H9 (cell line): ENCODE measurements at regions not wholly inside any gene's neighbourhood (a gene's known extent, or its start where the extent isn't known, plus 50 kb on each side); places are given as distances from the start of the nearest gene placed in this dataset.

Source experiments
- DNase-seq: peaks from one replicate; pipeline ENCODE4 v3.0.0-alpha.2; 2017
- H2AFZ ChIP-seq: one replicate; pipeline ENCODE4 v1.6.1; 2013; ENCODE audit warnings: mild to moderate bottlenecking, low read length, control low read depth, moderate library complexity
- H2AK5ac ChIP-seq: 2 replicates; pipeline ENCODE4 v1.6.1; 2013; ENCODE audit warnings: low read length, control low read depth, mixed read lengths; ENCODE audit not compliant: insufficient read length
- H2BK120ac ChIP-seq: one replicate; pipeline ENCODE4 v1.6.1; 2013; ENCODE audit warnings: low read depth, mild to moderate bottlenecking, low read length, control low read depth, inconsistent platforms; ENCODE audit not compliant: poor library complexity, severe bottlenecking
- H2BK12ac ChIP-seq: 2 replicates; pipeline ENCODE4 v1.6.1; 2013; ENCODE audit warnings: low read length, control low read depth, mixed read lengths, low read depth; ENCODE audit not compliant: insufficient read length
- H2BK15ac ChIP-seq: 2 replicates; pipeline ENCODE4 v1.6.1; 2013; ENCODE audit warnings: low read depth, low read length, control low read depth
- H2BK20ac ChIP-seq: one replicate; pipeline ENCODE4 v1.6.1; 2013; ENCODE audit warnings: low read depth, mild to moderate bottlenecking, low read length, control low read depth, inconsistent platforms; ENCODE audit not compliant: poor library complexity, severe bottlenecking
- H2BK5ac ChIP-seq: 2 replicates; pipeline ENCODE4 v1.6.1; 2013; ENCODE audit warnings: low read length, control low read depth, mixed read lengths; ENCODE audit not compliant: insufficient read length
- H3K14ac ChIP-seq: 2 replicates; pipeline ENCODE4 v1.6.1; 2013; ENCODE audit warnings: low read length, control low read depth; ENCODE audit not compliant: insufficient read depth
- H3K18ac ChIP-seq: 2 replicates; pipeline ENCODE4 v1.6.1; 2013; ENCODE audit warnings: low read depth, mild to moderate bottlenecking, mixed read lengths, low read length, control low read depth; ENCODE audit not compliant: insufficient read length
- H3K23ac ChIP-seq: 2 replicates; pipeline ENCODE4 v1.6.1; 2013; ENCODE audit warnings: low read length, control low read depth, mixed read lengths, low read depth; ENCODE audit not compliant: insufficient read length
- H3K23me2 ChIP-seq: 2 replicates; pipeline ENCODE4 v1.6.1; 2013; ENCODE audit warnings: low read depth, mild to moderate bottlenecking, mixed read lengths, low read length, control low read depth; ENCODE audit not compliant: insufficient read length, poor library complexity, severe bottlenecking
- H3K27ac ChIP-seq: 2 replicates; pipeline ENCODE4 v1.5.1; 2013; ENCODE audit warnings: low read length, control low read depth, mixed read lengths, low read depth; ENCODE audit not compliant: insufficient read length
- H3K27me3 ChIP-seq: 2 replicates; pipeline ENCODE4 v1.6.1; 2013; ENCODE audit warnings: low read length, control low read depth, inconsistent platforms; ENCODE audit not compliant: insufficient read depth
- H3K4ac ChIP-seq: 2 replicates; pipeline ENCODE4 v1.6.1; 2013; ENCODE audit warnings: low read depth, mild to moderate bottlenecking, control low read depth, inconsistent platforms, low read length, moderate library complexity
- H3K4me1 ChIP-seq: 2 replicates; pipeline ENCODE4 v1.6.1; 2013; ENCODE audit warnings: low read length, control low read depth, inconsistent platforms; ENCODE audit not compliant: insufficient read depth
- H3K4me2 ChIP-seq: 2 replicates; pipeline ENCODE4 v1.6.1; 2013; ENCODE audit warnings: low read length, control low read depth, mixed read lengths; ENCODE audit not compliant: insufficient read length, insufficient read depth
- H3K56ac ChIP-seq: 2 replicates; pipeline ENCODE4 v1.6.1; 2013; ENCODE audit warnings: low read depth, mild to moderate bottlenecking, mixed read lengths, low read length, control low read depth; ENCODE audit not compliant: insufficient read length
- H3K79me1 ChIP-seq: 2 replicates; pipeline ENCODE4 v1.6.1; 2013; ENCODE audit warnings: low read depth, mild to moderate bottlenecking, moderate library complexity, low read length, control low read depth, inconsistent platforms; ENCODE audit not compliant: insufficient read depth, poor library complexity, severe bottlenecking
- H3K79me2 ChIP-seq: 2 replicates; pipeline ENCODE4 v1.6.1; 2013; ENCODE audit warnings: low read length, control low read depth, inconsistent platforms; ENCODE audit not compliant: insufficient read depth
- H3K9ac ChIP-seq: 2 replicates; pipeline ENCODE4 v1.6.1; 2013; ENCODE audit warnings: low read length, control low read depth, mixed read lengths; ENCODE audit not compliant: insufficient read length; ENCODE audit errors: extremely low read depth
- H3K9me3 ChIP-seq: one replicate; pipeline ENCODE4 v1.6.1; 2013; ENCODE audit warnings: low read depth, low read length, inconsistent platforms; ENCODE audit not compliant: control insufficient read depth
- H3T11ph ChIP-seq: one replicate; pipeline ENCODE4 v1.6.1; 2013; ENCODE audit warnings: mild to moderate bottlenecking, low read length, control low read depth, inconsistent platforms
- H4K20me1 ChIP-seq: one replicate; pipeline ENCODE4 v1.6.1; 2013; ENCODE audit not compliant: control insufficient read depth, insufficient read length, insufficient read depth
- H4K5ac ChIP-seq: 2 replicates; pipeline ENCODE4 v1.6.1; 2013; ENCODE audit warnings: low read depth, mild to moderate bottlenecking, mixed read lengths, low read length, control low read depth; ENCODE audit not compliant: insufficient read length
- H4K8ac ChIP-seq: replicated peaks from 2 replicates; pipeline ENCODE4 v1.6.1; 2013; ENCODE audit warnings: low read length, control low read depth, mixed read lengths, low read depth; ENCODE audit not compliant: insufficient read length
- H4K91ac ChIP-seq: 2 replicates; pipeline ENCODE4 v1.6.1; 2013; ENCODE audit warnings: low read depth, mild to moderate bottlenecking, moderate library complexity, mixed read lengths, low read length, control low read depth; ENCODE audit not compliant: insufficient read length
- H3K27ac Mint-ChIP-seq, 3 experiments: 2 replicates in 2 of 3; 3 replicates in 1 of 3; pipeline ENCODE4 v1.8.0; 2020 to 2021; ENCODE audit warnings: mixed read lengths in 3 of 3, mild to moderate bottlenecking in 1 of 3, moderate library complexity in 1 of 3
- H3K27me3 Mint-ChIP-seq: 2 replicates; pipeline ENCODE4 v1.8.0; 2021; ENCODE audit warnings: low read depth, mild to moderate bottlenecking, moderate library complexity, mixed read lengths
- H3K36me3 Mint-ChIP-seq, 3 experiments: 2 replicates in 2 of 3; 3 replicates in 1 of 3; pipeline ENCODE4 v1.8.0; 2020 to 2021; ENCODE audit warnings: low read depth in 3 of 3, mixed read lengths in 3 of 3; ENCODE audit not compliant: insufficient read depth in 1 of 3
- H3K4me1 Mint-ChIP-seq, 2 experiments: 2 replicates each; pipeline ENCODE4 v1.8.0; 2020; ENCODE audit warnings: mixed read lengths in 2 of 2
- H3K4me3 Mint-ChIP-seq, 2 experiments: 2 replicates in 1 of 2; 3 replicates in 1 of 2; pipeline ENCODE4 v1.8.0; 2020 to 2021; ENCODE audit warnings: mild to moderate bottlenecking in 2 of 2, mixed read lengths in 2 of 2, moderate library complexity in 1 of 2
- H3K9me3 Mint-ChIP-seq, 2 experiments: 2 replicates in 1 of 2; 3 replicates in 1 of 2; pipeline ENCODE4 v1.8.0; 2020; ENCODE audit warnings: mild to moderate bottlenecking in 2 of 2, mixed read lengths in 2 of 2, moderate library complexity in 1 of 2
- WGBS: extraction: QIAGEN DNeasy Blood & Tissue Kit; methylation state at CpG from one replicate; pipeline ENCODE4 v1.1.7; 2013; ENCODE audit warnings: missing lambda C conversion rate, low lambda C conversion rate, mixed read lengths; ENCODE audit not compliant: insufficient read length; ENCODE audit errors: extremely low coverage; 5-methylcytosine and 5-hydroxymethylcytosine counted together
- TF ChIP-seq, protein P1 (sequence below): fragments of 200-600 bp; sonication (generic); conservative IDR thresholded peaks from 3 replicates; pipeline ENCODE4 v1.8.0; 2021; ENCODE audit warnings: antibody characterized with exemption, mild to moderate bottlenecking

DNA sequence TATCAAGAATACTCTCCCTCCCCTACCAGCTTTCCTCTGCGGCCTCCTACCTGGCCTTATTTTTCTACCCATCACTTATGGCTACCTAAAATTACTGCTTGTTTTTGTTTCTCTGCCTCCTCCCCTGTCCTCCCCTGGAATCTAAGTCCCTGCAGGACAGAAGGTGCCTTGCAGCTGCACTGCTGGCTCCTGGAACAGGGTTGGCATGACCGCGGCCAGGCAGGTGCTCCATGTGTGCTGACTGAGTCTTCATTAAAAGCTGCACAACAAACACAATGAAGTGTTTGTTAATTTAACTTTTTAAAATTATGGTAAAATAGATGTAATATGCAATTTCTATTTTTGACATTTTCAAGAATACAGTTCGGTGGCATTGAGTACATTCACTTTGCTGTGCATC lies 171.9 kb upstream of the FHL2 start:
- no peak overlapping the region for H2BK12ac ChIP-seq
- Mint-ChIP-seq H3K27ac (no peak overlapping the region), H3K36me3 (no peaks in the 10 kb centered on the region), H3K4me1 (peaks cover 6 to 11% of the 10 kb centered on the region in 2 experiments), H3K27me3 (peaks cover 10% of the 10 kb centered on the region), H3K4me3 (no peak overlapping the region), H3K9me3 (no peaks in the 10 kb centered on the region)
- TF ChIP-seq, protein P1, sequence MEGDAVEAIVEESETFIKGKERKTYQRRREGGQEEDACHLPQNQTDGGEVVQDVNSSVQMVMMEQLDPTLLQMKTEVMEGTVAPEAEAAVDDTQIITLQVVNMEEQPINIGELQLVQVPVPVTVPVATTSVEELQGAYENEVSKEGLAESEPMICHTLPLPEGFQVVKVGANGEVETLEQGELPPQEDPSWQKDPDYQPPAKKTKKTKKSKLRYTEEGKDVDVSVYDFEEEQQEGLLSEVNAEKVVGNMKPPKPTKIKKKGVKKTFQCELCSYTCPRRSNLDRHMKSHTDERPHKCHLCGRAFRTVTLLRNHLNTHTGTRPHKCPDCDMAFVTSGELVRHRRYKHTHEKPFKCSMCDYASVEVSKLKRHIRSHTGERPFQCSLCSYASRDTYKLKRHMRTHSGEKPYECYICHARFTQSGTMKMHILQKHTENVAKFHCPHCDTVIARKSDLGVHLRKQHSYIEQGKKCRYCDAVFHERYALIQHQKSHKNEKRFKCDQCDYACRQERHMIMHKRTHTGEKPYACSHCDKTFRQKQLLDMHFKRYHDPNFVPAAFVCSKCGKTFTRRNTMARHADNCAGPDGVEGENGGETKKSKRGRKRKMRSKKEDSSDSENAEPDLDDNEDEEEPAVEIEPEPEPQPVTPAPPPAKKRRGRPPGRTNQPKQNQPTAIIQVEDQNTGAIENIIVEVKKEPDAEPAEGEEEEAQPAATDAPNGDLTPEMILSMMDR: no peak
- H3K56ac ChIP-seq: no peak overlapping the region
- no peak overlapping the region for H2BK15ac ChIP-seq
- H3K9me3 ChIP-seq: no peaks in the 10 kb centered on the region
- H3K14ac ChIP-seq: no peak overlapping the region
- no peak overlapping the region for H2BK5ac ChIP-seq
- H3K79me1 ChIP-seq: no peaks in the 10 kb centered on the region
- no peak for DNase-seq
- no peaks in the 10 kb centered on the region for H3K23me2 ChIP-seq
- H3T11ph ChIP-seq: no peak overlapping the region
- H3K4ac ChIP-seq: no peak overlapping the region
- no peak overlapping the region for H4K5ac ChIP-seq
- H4K8ac ChIP-seq: no peak overlapping the region
- 0 out of 2 replicates have a peak, but pooled peaks cover 2% of the 10 kb centered on the region for H3K79me2 ChIP-seq
- H3K27me3 ChIP-seq: no peaks in the 10 kb centered on the region
- no peak overlapping the region for H2BK20ac ChIP-seq
- H3K4me1 ChIP-seq: no peaks in the 10 kb centered on the region
- no peak overlapping the region for H2AFZ ChIP-seq
- H3K4me2 ChIP-seq: no peak overlapping the region
- no peaks in the 10 kb centered on the region for H4K20me1 ChIP-seq
- H3K18ac ChIP-seq: no peak overlapping the region
- no CpG with 5 or more reads among the region's 4 CpGs for WGBS
- no peak overlapping the region for H3K9ac ChIP-seq
- H3K27ac ChIP-seq: no peak overlapping the region
- H4K91ac ChIP-seq: no peak overlapping the region
- no peak overlapping the region for H2BK120ac ChIP-seq
- no peak overlapping the region for H2AK5ac ChIP-seq
- no peak overlapping the region for H3K23ac ChIP-seq
